ENCODE measurements at regions not wholly inside any gene's neighbourhood (a gene's known extent, or its start where the extent isn't known, plus 50 kb on each side); places are given as distances from the start of the nearest gene placed in this dataset.

GRCh38 chr10:22875581-22875980 lies 52.3 kb upstream of the ARMC3 start:
- H3K27me3 ChIP-seq: no peaks in the 10 kb centered on the region
- DNase-seq: no peak
- ATAC-seq: no peak
- intact Hi-C loops (cut with DNase I): no loop called here
- no peak overlapping the region for H3K27ac ChIP-seq
- no peaks in the 10 kb centered on the region for H3K9me3 ChIP-seq
- no peak for TF ChIP-seq POLR2A (IDR thresholded peaks at IDR 0.05)
- TF ChIP-seq CTCF (IDR thresholded peaks at IDR 0.05): no peak
- no peak overlapping the region for H3K4me3 ChIP-seq
- 77% methylated on average over 4 of the region's 5 CpGs for WGBS (ENCODE audit: insufficient coverage, low coverage, low lambda C conversion rate, missing lambda C conversion rate)
- H3K36me3 ChIP-seq: no peaks in the 10 kb centered on the region
- no peaks in the 10 kb centered on the region for H3K4me1 ChIP-seq

- WGBS (ENCODE audit: insufficient coverage, low coverage, low lambda C conversion rate, missing lambda C conversion rate): 75% methylated on average over 4 of the region's 7 CpGs
These were observed 53.5 kb upstream of the ARMC3 start for GRCh38 chr10:22874189-22874854.

GRCh38 chr10:22856444-22857074 lies 71.3 kb upstream of the ARMC3 start:
- TF ChIP-seq POLR2A (IDR thresholded peaks at IDR 0.05) (no peak), CTCF (IDR thresholded peaks at IDR 0.05) (no peak)
- Histone ChIP-seq H3K4me3 (no peak overlapping the region), H3K27ac (no peak overlapping the region), H3K9me3 (no peaks in the 10 kb centered on the region), H3K4me1 (peaks cover 0 to 8% (median 0%) of the 10 kb centered on the region in 4 donors), H3K36me3 (no peaks in the 10 kb centered on the region), H3K27me3 (no peaks in the 10 kb centered on the region)
- no peak for ATAC-seq
- WGBS (ENCODE audit: insufficient coverage, low coverage, low lambda C conversion rate, missing lambda C conversion rate): 88% methylated on average over 2 of the region's 2 CpGs
- intact Hi-C loops (cut with DNase I): no loop called here
- DNase-seq: no peak

More at GRCh38 chr10:22874189-22874854, 53.5 kb upstream of the ARMC3 start:
- H3K27ac ChIP-seq: no peak overlapping the region
- H3K27me3 ChIP-seq: no peaks in the 10 kb centered on the region
- TF ChIP-seq POLR2A (IDR thresholded peaks at IDR 0.05): no peak
- no peak for TF ChIP-seq CTCF (IDR thresholded peaks at IDR 0.05)
- no peaks in the 10 kb centered on the region for H3K9me3 ChIP-seq
- DNase-seq: no peak
- no peaks in the 10 kb centered on the region for H3K36me3 ChIP-seq
- H3K4me3 ChIP-seq: no peak overlapping the region
- intact Hi-C loops (cut with DNase I): no loop called here
- no peak for ATAC-seq
- no peaks in the 10 kb centered on the region for H3K4me1 ChIP-seq

GRCh38 chr10:22854935-22855421 lies 72.9 kb upstream of the ARMC3 start:
- intact Hi-C loops (cut with DNase I): no loop called here
- WGBS (ENCODE audit: insufficient coverage, low coverage, low lambda C conversion rate, missing lambda C conversion rate): 44% methylated on average over 4 of the region's 4 CpGs
- no peak overlapping the region for H3K27ac ChIP-seq
- H3K9me3 ChIP-seq: no peaks in the 10 kb centered on the region
- TF ChIP-seq CTCF (IDR thresholded peaks at IDR 0.05): no peak
- TF ChIP-seq POLR2A (IDR thresholded peaks at IDR 0.05): no peak
- peaks cover 0 to 8% (median 0%) of the 10 kb centered on the region in 4 donors for H3K4me1 ChIP-seq
- DNase-seq: no peak
- no peak overlapping the region for H3K4me3 ChIP-seq
- no peaks in the 10 kb centered on the region for H3K27me3 ChIP-seq
- no peaks in the 10 kb centered on the region for H3K36me3 ChIP-seq
- ATAC-seq: peak; percentile 40 to 81 (median 58)
